ENCODE measurements at regions not wholly inside any gene's neighbourhood (a gene's known extent, or its start where the extent isn't known, plus 50 kb on each side); places are given as distances from the start of the nearest gene placed in this dataset.

GRCh38 chr16:5228369-5228768 lies 130.8 kb upstream of the EEF2KMT start:
- ChIA-PET CTCF (no interaction called here), POLR2A (no interaction called here)
- dilution Hi-C loops (cut with MboI; ENCODE audit: extremely low pct_ligation_motif_present, low sequenced_read_pairs) = no loop called here
- H3K9me3 ChIP-seq (replicated peaks; ENCODE audit: control insufficient read depth, insufficient read depth, low read length) = no peaks in the 10 kb centered on the region
- H4K20me1 ChIP-seq (replicated peaks; ENCODE audit: control insufficient read depth, extremely low read depth, insufficient read depth, low read length) = no peaks in the 10 kb centered on the region
- intact Hi-C loops (cut with micrococcal nuclease) = no loop called here
- no peaks in the 10 kb centered on the region for H3K36me3 ChIP-seq (ENCODE audit: control insufficient read depth in 2 of 2, extremely low read depth in 1 of 2, insufficient read depth in 2 of 2, low read length in 2 of 2)
- H3K79me2 ChIP-seq (ENCODE audit: control insufficient read depth, insufficient read depth, low read length) = no peaks in the 10 kb centered on the region
- H3K4me3 ChIP-seq (replicated peaks in 1 of 3; ENCODE audit: insufficient read depth in 1 of 3, low read depth in 1 of 3, low read length in 3 of 3) = no peak overlapping the region
- FAIRE-seq (no peak), DNase-seq (ENCODE audit: low read depth, low spot score) (no peak)
- H3K4me2 ChIP-seq (ENCODE audit: insufficient read depth, low read length) = no peak overlapping the region
- no peak overlapping the region for H3K27ac ChIP-seq (ENCODE audit: insufficient read depth, low read depth, low read length)
- H3K9me1 ChIP-seq (replicated peaks; ENCODE audit: control insufficient read depth, extremely low read depth, insufficient read depth, low read length) = no peaks in the 10 kb centered on the region
- TF ChIP-seq CTCF (IDR thresholded peaks at IDR 0.05; ENCODE audit: extremely low read depth in 1 of 2, insufficient read depth in 1 of 2, low read depth in 1 of 2, low read length in 2 of 2) (no peak), MAX (IDR thresholded peaks at IDR 0.05; ENCODE audit: insufficient read depth, insufficient read length) (no peak), GATA2 (IDR thresholded peaks at IDR 0.05; ENCODE audit: insufficient read depth, insufficient read length, low read depth, low read length) (no peak), JUN (IDR thresholded peaks at IDR 0.05; ENCODE audit: borderline replicate concordance, insufficient read depth, insufficient read length, low read depth) (no peak), POLR2A (IDR thresholded peaks at IDR 0.05; ENCODE audit: low read depth, low read length) (no peak), POLR2AphosphoS5 (IDR thresholded peaks at IDR 0.05; ENCODE audit: insufficient read depth, low read depth, low read length) (no peak), MYC (IDR thresholded peaks at IDR 0.05; ENCODE audit: low read depth, low read length) (no peak), FOS (IDR thresholded peaks at IDR 0.05; ENCODE audit: borderline replicate concordance, insufficient read depth, low read length) (no peak), EZH2 (IDR thresholded peaks at IDR 0.05; ENCODE audit: borderline replicate concordance, low read depth, low read length, severe bottlenecking) (no peak)
- H3K27me3 ChIP-seq (ENCODE audit: control insufficient read depth in 2 of 2, insufficient read depth in 2 of 2, low read length in 2 of 2) = no peaks in the 10 kb centered on the region
- H3K4me1 ChIP-seq (ENCODE audit: control insufficient read depth, extremely low read depth, insufficient read depth, low read length) = no peaks in the 10 kb centered on the region
- no peak overlapping the region for H3K9ac ChIP-seq (replicated peaks; ENCODE audit: extremely low read depth, insufficient read depth, low read length)
- BruUV-seq (replicated peaks) = no TSS peak
- no peak overlapping the region for H2AFZ ChIP-seq (ENCODE audit: low read depth, low read length)
